ENCODE measurements at regions not wholly inside any gene's neighbourhood (a gene's known extent, or its start where the extent isn't known, plus 50 kb on each side); places are given as distances from the start of the nearest gene placed in this dataset.

GRCh38 chr6:109263873-109264700 lies 118.2 kb downstream of the CD164 start:
- 0 out of 8 replicates have a peak, but pooled peaks cover 0 to under 1% (median 0%) of the 10 kb centered on the region in 4 experiments for H3K36me3 ChIP-seq (ENCODE audit: control insufficient read depth in 2 of 4, insufficient read depth in 4 of 4, low read length in 3 of 4)
- no peak overlapping the region for H3K56ac ChIP-seq (replicated peaks; ENCODE audit: insufficient read length, low read depth, low read length)
- WGBS, 2 experiments (ENCODE audit: extremely low coverage in 1 of 2, insufficient coverage in 1 of 2, insufficient read length in 1 of 2, insufficient replicate concordance in 2 of 2, low coverage in 1 of 2, low lambda C conversion rate in 2 of 2, missing lambda C conversion rate in 1 of 2), result 92% methylated on average over 3 of the region's 3 CpGs; no CpG with 5 or more reads in 1 of the 2 experiments
- no peak overlapping the region for H2BK120ac ChIP-seq (replicated peaks; ENCODE audit: low read depth, low read length)
- H3K18ac ChIP-seq (ENCODE audit: extremely low read depth, low read length), result no peak overlapping the region
- H3K23me2 ChIP-seq (ENCODE audit: low read depth, low read length), result no peaks in the 10 kb centered on the region
- H3K14ac ChIP-seq (ENCODE audit: insufficient read length), result no peak overlapping the region
- DNase-seq (ENCODE audit: low read depth in 1 of 2, low spot score in 2 of 2) (no peak), FAIRE-seq (no peak)
- no peak overlapping the region for H2BK12ac ChIP-seq (ENCODE audit: low read depth, low read length)
- no peaks in the 10 kb centered on the region for H3K27me3 ChIP-seq (replicated peaks in 1 of 4; ENCODE audit: control insufficient read depth in 3 of 4, extremely low read depth in 1 of 4, insufficient read depth in 3 of 4, low read length in 3 of 4)
- no peak overlapping the region for H3K4me3 ChIP-seq (ENCODE audit: extremely low read depth in 1 of 4, insufficient read depth in 2 of 4, low read depth in 3 of 4, low read length in 4 of 4)
- H2BK5ac ChIP-seq (ENCODE audit: low read depth, low read length), result no peak overlapping the region
- H3K9ac ChIP-seq (replicated peaks in 1 of 4; ENCODE audit: extremely low read depth in 1 of 4, low read depth in 3 of 4, low read length in 3 of 4), result no peak overlapping the region
- H2BK20ac ChIP-seq (ENCODE audit: low read length), result no peak overlapping the region
- peaks cover 2% of the 10 kb centered on the region in 2 experiments; a peak in 3 of 4 replicates for H3K9me3 ChIP-seq (ENCODE audit: insufficient read depth in 2 of 2, low read depth in 1 of 2, low read length in 1 of 2)
- ChIA-PET CTCF (ENCODE audit: partially characterized antibody) (interaction anchor here (0.6 kb wide), 1 partner anchor 61 kb away, joined by 3 read pairs; no protein-coding TSS in a partner anchor), POLR2A (ENCODE audit: partially characterized antibody) (no interaction called here)
- no peaks in the 10 kb centered on the region for H3K79me1 ChIP-seq (ENCODE audit: low read depth, low read length)
- no peaks in the 10 kb centered on the region for H4K20me1 ChIP-seq (replicated peaks in 1 of 2; ENCODE audit: control insufficient read depth in 1 of 2, insufficient read depth in 2 of 2, low read length in 2 of 2)
- no peak overlapping the region for H3K23ac ChIP-seq (ENCODE audit: insufficient read length)
- H3K27ac ChIP-seq (ENCODE audit: low read depth, low read length), result no peak overlapping the region
- no peak overlapping the region for H2BK15ac ChIP-seq (ENCODE audit: low read length)
- no peak overlapping the region for H3K4ac ChIP-seq (replicated peaks; ENCODE audit: insufficient read length, low read depth, low read length)
- no peak overlapping the region for H3K4me2 ChIP-seq (ENCODE audit: insufficient read depth in 1 of 2, low read depth in 2 of 2, low read length in 2 of 2)
- no peak overlapping the region for H4K8ac ChIP-seq (ENCODE audit: extremely low read depth, insufficient read depth, low read length)
- H3K79me2 ChIP-seq (ENCODE audit: control insufficient read depth in 1 of 2, insufficient read depth in 2 of 2, low read length in 2 of 2), result no peaks in the 10 kb centered on the region
- H2AFZ ChIP-seq (ENCODE audit: low read length), result no peak overlapping the region
- H3K4me1 ChIP-seq (replicated peaks in 1 of 4; ENCODE audit: control insufficient read depth in 3 of 4, insufficient read depth in 4 of 4, low read length in 3 of 4), result peaks cover 0 to 5% (median 0%) of the 10 kb centered on the region in 4 experiments; a peak in 2 of 7 replicates
- H4K5ac ChIP-seq (ENCODE audit: insufficient read length, low read depth, low read length), result no peak overlapping the region
- H4K91ac ChIP-seq (replicated peaks; ENCODE audit: insufficient read length, low read length), result no peak overlapping the region
- H2AK5ac ChIP-seq (ENCODE audit: low read depth, low read length), result no peak overlapping the region
- TF ChIP-seq BACH1 (IDR thresholded peaks at IDR 0.05; ENCODE audit: low read length) (no peak), CREB1 (IDR thresholded peaks at IDR 0.05) (no peak)
